ENCODE measurements at regions not wholly inside any gene's neighbourhood (a gene's known extent, or its start where the extent isn't known, plus 50 kb on each side); places are given as distances from the start of the nearest gene placed in this dataset.

DNA sequence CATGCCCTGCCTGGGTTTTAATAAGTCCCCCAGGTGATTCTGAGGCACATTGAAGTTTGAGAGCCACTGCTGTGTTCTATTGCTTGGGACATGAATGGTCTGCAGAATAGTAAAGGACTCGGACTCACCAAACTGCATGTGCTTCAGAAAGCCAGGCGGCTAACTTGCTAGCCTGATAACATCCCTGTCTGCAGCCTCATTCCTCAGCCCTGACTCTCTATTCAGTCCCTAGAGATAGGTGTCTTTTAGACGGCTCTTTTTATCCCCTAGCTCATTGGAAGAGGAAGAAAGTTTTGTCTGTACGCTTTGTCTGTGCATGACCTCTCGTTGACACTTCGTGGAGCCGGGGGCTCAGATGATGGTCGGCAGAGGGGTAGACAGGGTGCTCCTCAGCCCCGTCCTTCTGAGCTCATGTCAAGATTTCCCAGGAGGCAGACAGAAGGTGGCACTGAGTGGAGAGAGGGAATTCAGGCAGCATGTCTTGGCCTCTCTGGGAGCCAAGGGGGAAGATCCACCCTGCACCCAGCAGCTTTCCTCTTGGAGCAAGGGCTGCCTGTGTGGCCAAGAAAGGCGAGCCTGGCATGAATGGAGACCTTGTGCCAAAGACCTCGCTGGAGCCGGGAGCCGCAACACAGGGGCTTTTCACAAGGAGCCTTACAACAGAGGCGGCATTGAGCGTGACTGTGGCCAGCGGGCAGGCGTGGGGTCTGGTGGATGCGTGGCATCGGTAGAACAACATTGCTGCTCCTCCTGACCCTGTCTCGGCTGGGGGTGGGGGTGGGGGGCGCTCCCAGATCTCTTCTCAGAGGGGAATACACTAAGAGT, 51.1 kb upstream of the PODXL start:
- intact Hi-C loops (cut with DNase I; ENCODE audit: low total_unique reads), result no loop called here
- no peaks in the 10 kb centered on the region for H3K36me3 ChIP-seq
- no peak for DNase-seq
- TF ChIP-seq, protein P1, sequence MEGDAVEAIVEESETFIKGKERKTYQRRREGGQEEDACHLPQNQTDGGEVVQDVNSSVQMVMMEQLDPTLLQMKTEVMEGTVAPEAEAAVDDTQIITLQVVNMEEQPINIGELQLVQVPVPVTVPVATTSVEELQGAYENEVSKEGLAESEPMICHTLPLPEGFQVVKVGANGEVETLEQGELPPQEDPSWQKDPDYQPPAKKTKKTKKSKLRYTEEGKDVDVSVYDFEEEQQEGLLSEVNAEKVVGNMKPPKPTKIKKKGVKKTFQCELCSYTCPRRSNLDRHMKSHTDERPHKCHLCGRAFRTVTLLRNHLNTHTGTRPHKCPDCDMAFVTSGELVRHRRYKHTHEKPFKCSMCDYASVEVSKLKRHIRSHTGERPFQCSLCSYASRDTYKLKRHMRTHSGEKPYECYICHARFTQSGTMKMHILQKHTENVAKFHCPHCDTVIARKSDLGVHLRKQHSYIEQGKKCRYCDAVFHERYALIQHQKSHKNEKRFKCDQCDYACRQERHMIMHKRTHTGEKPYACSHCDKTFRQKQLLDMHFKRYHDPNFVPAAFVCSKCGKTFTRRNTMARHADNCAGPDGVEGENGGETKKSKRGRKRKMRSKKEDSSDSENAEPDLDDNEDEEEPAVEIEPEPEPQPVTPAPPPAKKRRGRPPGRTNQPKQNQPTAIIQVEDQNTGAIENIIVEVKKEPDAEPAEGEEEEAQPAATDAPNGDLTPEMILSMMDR (IDR thresholded peaks at IDR 0.05), result no peak
- H3K27ac ChIP-seq, result no peak overlapping the region
- H3K4me1 ChIP-seq, result no peaks in the 10 kb centered on the region
- H3K9me3 ChIP-seq, result no peaks in the 10 kb centered on the region
- peaks cover 0 to 23% of the 10 kb centered on the region in 2 donors for H3K27me3 ChIP-seq
- no peak overlapping the region for H3K4me3 ChIP-seq

- no peak for DNase-seq
- H3K4me1 ChIP-seq, result no peaks in the 10 kb centered on the region
- H3K27ac ChIP-seq, result no peak overlapping the region
Measured at GRCh38 chr7:131606346-131607290, 50.2 kb upstream of the PODXL start.

More at GRCh38 chr7:131606346-131607290, 50.2 kb upstream of the PODXL start:
- H3K4me3 ChIP-seq, result no peak overlapping the region
- intact Hi-C loops (cut with DNase I; ENCODE audit: low total_unique reads), result no loop called here
- H3K36me3 ChIP-seq, result no peaks in the 10 kb centered on the region
- no peaks in the 10 kb centered on the region for H3K9me3 ChIP-seq
- H3K27me3 ChIP-seq, result peaks cover 0 to 23% of the 10 kb centered on the region in 2 donors
- TF ChIP-seq, protein P1 (IDR thresholded peaks at IDR 0.05), result no peak
